GM13976 (cell line): ENCODE measurements at regions not wholly inside any gene's neighbourhood (a gene's known extent, or its start where the extent isn't known, plus 50 kb on each side); places are given as distances from the start of the nearest gene placed in this dataset.

Source experiments
- DNase-seq: peaks from one replicate; pipeline ENCODE4 v3.0.0; 2012; ENCODE audit warnings: low spot score
- in situ Hi-C: fragments of 300-500 bp; cut with MboI; formaldehyde crosslinking; loops from one replicate; pipeline ENCODE4 v1.12.0; 2022; ENCODE audit warnings: low sequenced_read_pairs, mixed read lengths, inconsistent platforms; ENCODE audit not compliant: unreplicated experiment
- TF ChIP-seq, protein P1 (sequence below): IDR thresholded peaks from 2 replicates; pipeline ENCODE4 v1.5.1; 2012; ENCODE audit warnings: borderline replicate concordance, mild to moderate bottlenecking; ENCODE audit not compliant: insufficient read depth; ENCODE audit errors: extremely low read depth, missing control alignments, control extremely low read depth

- TF ChIP-seq, protein P1, sequence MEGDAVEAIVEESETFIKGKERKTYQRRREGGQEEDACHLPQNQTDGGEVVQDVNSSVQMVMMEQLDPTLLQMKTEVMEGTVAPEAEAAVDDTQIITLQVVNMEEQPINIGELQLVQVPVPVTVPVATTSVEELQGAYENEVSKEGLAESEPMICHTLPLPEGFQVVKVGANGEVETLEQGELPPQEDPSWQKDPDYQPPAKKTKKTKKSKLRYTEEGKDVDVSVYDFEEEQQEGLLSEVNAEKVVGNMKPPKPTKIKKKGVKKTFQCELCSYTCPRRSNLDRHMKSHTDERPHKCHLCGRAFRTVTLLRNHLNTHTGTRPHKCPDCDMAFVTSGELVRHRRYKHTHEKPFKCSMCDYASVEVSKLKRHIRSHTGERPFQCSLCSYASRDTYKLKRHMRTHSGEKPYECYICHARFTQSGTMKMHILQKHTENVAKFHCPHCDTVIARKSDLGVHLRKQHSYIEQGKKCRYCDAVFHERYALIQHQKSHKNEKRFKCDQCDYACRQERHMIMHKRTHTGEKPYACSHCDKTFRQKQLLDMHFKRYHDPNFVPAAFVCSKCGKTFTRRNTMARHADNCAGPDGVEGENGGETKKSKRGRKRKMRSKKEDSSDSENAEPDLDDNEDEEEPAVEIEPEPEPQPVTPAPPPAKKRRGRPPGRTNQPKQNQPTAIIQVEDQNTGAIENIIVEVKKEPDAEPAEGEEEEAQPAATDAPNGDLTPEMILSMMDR, result no peak
- no peak for DNase-seq
- in situ Hi-C loops, result no loop called here
Measured at GRCh38 chr1:58882322-58882948, 98.6 kb upstream of the JUN start.

DNA sequence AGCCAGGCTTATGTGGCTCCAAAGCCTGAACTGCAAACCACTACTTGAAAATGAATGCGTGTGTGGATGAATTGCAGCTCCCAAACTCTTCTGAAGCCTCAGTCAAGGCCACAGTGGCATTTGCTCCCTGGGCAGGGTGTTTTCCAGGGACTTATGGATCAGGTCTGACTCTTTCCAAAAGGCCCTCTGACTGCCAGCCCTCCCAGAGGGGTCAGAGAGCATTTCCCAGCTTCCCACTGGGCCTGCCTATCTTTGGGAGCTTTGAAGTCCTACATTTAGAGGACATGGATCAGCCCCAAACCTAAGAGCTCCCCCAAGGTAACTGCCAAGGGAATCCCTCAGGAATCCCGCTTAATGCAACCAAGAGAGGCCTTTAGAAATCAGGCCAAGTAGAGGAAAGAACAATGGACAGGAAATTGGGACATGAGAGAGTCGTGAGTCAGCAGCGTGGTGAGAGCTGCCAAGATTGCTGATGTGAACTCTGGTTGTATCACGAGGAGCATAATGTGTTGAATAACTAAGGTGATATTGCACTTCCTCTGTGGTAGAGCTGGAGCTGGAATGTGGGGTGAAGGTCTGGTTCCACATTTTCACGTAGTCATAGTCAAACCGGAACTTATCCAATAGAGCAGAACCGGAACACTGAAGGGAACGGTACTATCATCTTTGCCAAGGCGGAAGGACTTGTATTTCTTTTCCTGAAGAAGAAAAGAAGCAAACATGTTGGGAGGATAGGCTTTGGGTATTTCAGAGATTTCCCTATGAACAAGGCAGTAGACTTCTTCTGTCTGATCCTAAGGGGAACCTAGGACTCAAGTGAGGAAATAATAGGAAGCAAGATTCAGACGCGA, 99.4 kb upstream of the JUN start:
- no peak for DNase-seq
- TF ChIP-seq, protein P1, result no peak
- in situ Hi-C loops, result no loop called here

- TF ChIP-seq, protein P1, result no peak
- in situ Hi-C loops, result no loop called here
- no peak for DNase-seq
Measured at GRCh38 chr1:58883888-58884482, 100.1 kb upstream of the JUN start.

GRCh38 chr1:58884706-58885661, 101.1 kb upstream of the JUN start:
- no peak for DNase-seq
- in situ Hi-C loops, result no loop called here
- TF ChIP-seq, protein P1, result no peak

GRCh38 chr1:58885998-58886397, 102.2 kb upstream of the JUN start:
- in situ Hi-C loops, result no loop called here
- TF ChIP-seq, protein P1, result no peak
- no peak for DNase-seq

DNA sequence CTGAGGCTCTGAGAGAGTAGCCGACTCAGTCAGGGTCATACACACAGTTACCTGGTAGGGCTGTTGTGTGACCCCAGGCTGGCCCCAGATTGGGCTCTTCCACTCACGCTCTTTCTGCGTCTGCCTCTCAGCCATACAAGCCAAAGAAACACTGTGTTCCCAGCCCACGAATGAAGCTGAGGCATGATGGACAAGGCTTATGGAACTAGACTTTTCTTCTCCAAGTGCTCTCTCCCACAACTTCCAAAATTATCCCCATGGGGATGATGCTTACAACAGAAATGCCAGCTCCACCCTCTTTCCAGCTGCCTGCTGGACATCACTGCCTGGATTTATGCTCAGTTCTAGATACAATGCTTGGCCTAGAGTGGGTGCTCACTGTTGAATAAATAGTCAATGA, 102.8 kb upstream of the JUN start:
- in situ Hi-C loops, result no loop called here
- TF ChIP-seq, protein P1, result no peak
- DNase-seq, result no peak
